H1 (cell line): ENCODE measurements at regions not wholly inside any gene's neighbourhood (a gene's known extent, or its start where the extent isn't known, plus 50 kb on each side); places are given as distances from the start of the nearest gene placed in this dataset.
A peak's percentile ranks its signal among the peaks of the same experiment; 100 is the strongest.

ENCODE experiments used
- CTCF ChIA-PET: fragments of 300-600 bp; sonication (Branson Sonifier 250); formaldehyde crosslinking; loops from one replicate; lab custom pipeline; 2021; ENCODE audit not compliant: partially characterized antibody; lab: Charles Lee
- POLR2A ChIA-PET: fragments of 300-600 bp; sonication (Branson Sonifier 250); formaldehyde crosslinking; loops from one replicate; lab custom pipeline; 2021; ENCODE audit warnings: inconsistent platforms; ENCODE audit not compliant: partially characterized antibody; lab: Charles Lee
- DNase-seq, 2 experiments: peaks; one replicate each; pipeline versions ENCODE4 v3.0.0 to v3.0.0-alpha.2; 2010 to 2022; ENCODE audit warnings: low spot score in 2 of 2, low read depth in 1 of 2, mixed read lengths in 1 of 2
- FAIRE-seq: peaks from 2 replicates; lab custom pipeline; 2011; peaks lifted over from hg19 to GRCh38; lab: Jason Lieb, UNC
- H2AFZ ChIP-seq: 2 replicates; pipeline ENCODE4 v1.8.1; 2012; ENCODE audit warnings: low read length, inconsistent platforms
- H2AK5ac ChIP-seq: 2 replicates; pipeline ENCODE4 v1.6.1; 2013; ENCODE audit warnings: low read depth, low read length
- H2BK120ac ChIP-seq: replicated peaks from 2 replicates; pipeline ENCODE3; 2013; ENCODE audit warnings: low read depth, low read length, inconsistent platforms
- H2BK12ac ChIP-seq: 2 replicates; pipeline ENCODE4 v1.6.1; 2013; ENCODE audit warnings: low read depth, low read length
- H2BK15ac ChIP-seq: 2 replicates; pipeline ENCODE4 v1.6.1; 2013; ENCODE audit warnings: low read length
- H2BK20ac ChIP-seq: 2 replicates; pipeline ENCODE4 v1.6.1; 2013; ENCODE audit warnings: low read length
- H2BK5ac ChIP-seq: 2 replicates; pipeline ENCODE4 v1.6.1; 2013; ENCODE audit warnings: low read depth, low read length
- H3K14ac ChIP-seq: 2 replicates; pipeline ENCODE4 v1.6.1; 2013; ENCODE audit warnings: inconsistent platforms; ENCODE audit not compliant: insufficient read length
- H3K18ac ChIP-seq: 2 replicates; pipeline ENCODE4 v1.6.1; 2013; ENCODE audit warnings: low read length; ENCODE audit errors: extremely low read depth
- H3K23ac ChIP-seq: 2 replicates; pipeline ENCODE4 v1.6.1; 2013; ENCODE audit warnings: inconsistent platforms; ENCODE audit not compliant: insufficient read length
- H3K23me2 ChIP-seq: 2 replicates; pipeline ENCODE4 v1.6.1; 2013; ENCODE audit warnings: low read depth, low read length
- H3K27ac ChIP-seq: 2 replicates; pipeline ENCODE4 v1.6.1; 2011; ENCODE audit warnings: low read depth, low read length, inconsistent platforms
- H3K27me3 ChIP-seq, 4 experiments: replicated peaks in 1 of 4; 1 replicate in 1 of 4; 2 replicates in 3 of 4; pipeline versions ENCODE4 v1.6.1 to v1.8.1; 2011 to 2013; ENCODE audit warnings: low read length in 3 of 4, mild to moderate bottlenecking in 3 of 4, inconsistent platforms in 2 of 4, mixed read lengths in 2 of 4, moderate library complexity in 1 of 4; ENCODE audit not compliant: control insufficient read depth in 3 of 4, insufficient read depth in 3 of 4; ENCODE audit errors: extremely low read depth in 1 of 4
- H3K36me3 ChIP-seq, 4 experiments: 2 replicates each; pipeline versions ENCODE4 v1.6.1 to v1.8.1; 2011 to 2013; ENCODE audit warnings: mild to moderate bottlenecking in 4 of 4, low read length in 3 of 4, moderate library complexity in 2 of 4, control low read depth in 1 of 4, inconsistent platforms in 1 of 4; ENCODE audit not compliant: insufficient read depth in 4 of 4, control insufficient read depth in 2 of 4
- H3K4ac ChIP-seq: replicated peaks from 2 replicates; pipeline ENCODE3; 2013; ENCODE audit warnings: low read length, low read depth, mixed read lengths, inconsistent platforms; ENCODE audit not compliant: insufficient read length
- H3K4me1 ChIP-seq, 4 experiments: replicated peaks in 1 of 4; 1 replicate in 1 of 4; 2 replicates in 3 of 4; pipeline versions ENCODE4 v1.6.1 to v1.8.1; 2011 to 2013; ENCODE audit warnings: low read length in 3 of 4, inconsistent platforms in 2 of 4, mixed read lengths in 1 of 4; ENCODE audit not compliant: insufficient read depth in 4 of 4, control insufficient read depth in 3 of 4
- H3K4me2 ChIP-seq, 2 experiments: 2 replicates each; pipeline versions ENCODE4 v1.6.1 to v1.8.1; 2011 to 2013; ENCODE audit warnings: low read depth in 2 of 2, low read length in 2 of 2, control low read depth in 1 of 2, inconsistent platforms in 1 of 2, mild to moderate bottlenecking in 1 of 2; ENCODE audit not compliant: insufficient read depth in 1 of 2
- H3K4me3 ChIP-seq, 4 experiments: fragments of 200-600, 300-600 bp in 1 of 4; sonication (generic), shearing (Covaris generic), sonication (Bioruptor Twin) in 1 of 4; 2 replicates each; pipeline versions ENCODE4 v1.5.1 to v1.8.1; 2011 to 2016; ENCODE audit warnings: low read length in 4 of 4, low read depth in 3 of 4, control low read depth in 2 of 4, inconsistent platforms in 2 of 4, mild to moderate bottlenecking in 2 of 4, mixed read lengths in 1 of 4, moderate library complexity in 1 of 4; ENCODE audit not compliant: insufficient read depth in 2 of 4; ENCODE audit errors: extremely low read depth in 1 of 4
- H3K56ac ChIP-seq: replicated peaks from 2 replicates; pipeline ENCODE3; 2013; ENCODE audit warnings: low read depth, mild to moderate bottlenecking, mixed read lengths, low read length, inconsistent platforms; ENCODE audit not compliant: insufficient read length
- H3K79me1 ChIP-seq: 2 replicates; pipeline ENCODE4 v1.6.1; 2013; ENCODE audit warnings: low read depth, low read length, control low read depth
- H3K79me2 ChIP-seq, 2 experiments: 2 replicates each; pipeline versions ENCODE4 v1.6.1 to v1.8.1; 2012 to 2013; ENCODE audit warnings: low read length in 2 of 2, mild to moderate bottlenecking in 2 of 2, inconsistent platforms in 1 of 2; ENCODE audit not compliant: insufficient read depth in 2 of 2, control insufficient read depth in 1 of 2
- H3K9ac ChIP-seq, 4 experiments: replicated peaks in 1 of 4; 1 replicate in 1 of 4; 2 replicates in 3 of 4; pipeline versions ENCODE4 v1.6.1 to v1.8.1; 2011 to 2013; ENCODE audit warnings: low read depth in 3 of 4, low read length in 3 of 4, control low read depth in 2 of 4, mild to moderate bottlenecking in 2 of 4, moderate library complexity in 2 of 4, inconsistent platforms in 1 of 4; ENCODE audit errors: extremely low read depth in 1 of 4
- H3K9me3 ChIP-seq, 2 experiments: 2 replicates each; pipeline versions ENCODE4 v1.6.1 to v1.8.1; 2012 to 2013; ENCODE audit warnings: mild to moderate bottlenecking in 2 of 2, moderate library complexity in 2 of 2, control low read depth in 1 of 2, inconsistent platforms in 1 of 2, low read depth in 1 of 2, low read length in 1 of 2, mixed read lengths in 1 of 2; ENCODE audit not compliant: insufficient read depth in 2 of 2
- H4K20me1 ChIP-seq, 2 experiments: replicated peaks in 1 of 2; 2 replicates each; pipeline versions ENCODE3 to v1.8.1; 2011 to 2013; ENCODE audit warnings: inconsistent platforms in 2 of 2, low read length in 2 of 2, mild to moderate bottlenecking in 1 of 2; ENCODE audit not compliant: insufficient read depth in 2 of 2, control insufficient read depth in 1 of 2
- H4K5ac ChIP-seq: 2 replicates; pipeline ENCODE4 v1.6.1; 2013; ENCODE audit warnings: low read length, low read depth, mixed read lengths, inconsistent platforms; ENCODE audit not compliant: insufficient read length
- H4K8ac ChIP-seq: 2 replicates; pipeline ENCODE4 v1.8.0; 2013; ENCODE audit warnings: mild to moderate bottlenecking, moderate library complexity, low read length, inconsistent platforms; ENCODE audit not compliant: insufficient read depth; ENCODE audit errors: extremely low read depth
- H4K91ac ChIP-seq: replicated peaks from 2 replicates; pipeline ENCODE3; 2013; ENCODE audit warnings: low read length, mixed read lengths, inconsistent platforms; ENCODE audit not compliant: insufficient read length
- BCL11A ChIP-seq, 2 experiments: IDR thresholded peaks; one replicate each; pipeline ENCODE4 v1.6.1; 2011; ENCODE audit warnings: low read depth in 2 of 2, low read length in 2 of 2, mild to moderate bottlenecking in 2 of 2
- BRCA1 ChIP-seq: IDR thresholded peaks from 2 replicates; pipeline ENCODE4 v1.6.1; 2012; ENCODE audit warnings: low read depth, low read length, improper control_type of control experiment
- CBX8 ChIP-seq: fragments of 300-800, 300-1000 bp; sonication (generic); IDR thresholded peaks from 2 replicates; pipeline ENCODE4 v1.7.1; 2016; ENCODE audit warnings: low read depth, low read length, borderline replicate concordance
- CTBP2 ChIP-seq: IDR thresholded peaks from 2 replicates; pipeline ENCODE4 v1.7.0; 2011; ENCODE audit warnings: borderline replicate concordance, mild to moderate bottlenecking, moderate library complexity, mixed read lengths, low read length; ENCODE audit not compliant: insufficient read depth, insufficient read length
- FOSL1 ChIP-seq: IDR thresholded peaks from 2 replicates; pipeline ENCODE4 v1.6.1; 2011; ENCODE audit warnings: mild to moderate bottlenecking, low read depth, low read length, moderate library complexity; ENCODE audit not compliant: insufficient read depth
- MAFK ChIP-seq: IDR thresholded peaks from 2 replicates; pipeline ENCODE4 v1.6.1; 2012; ENCODE audit warnings: low read depth, mild to moderate bottlenecking, improper control_type of control experiment, low read length
- RNF2 ChIP-seq: fragments of 200-900, 300-1000 bp; sonication (generic); IDR thresholded peaks from 2 replicates; pipeline ENCODE4 v1.7.1; 2016; ENCODE audit warnings: borderline replicate concordance, low read depth, mild to moderate bottlenecking, antibody characterized with exemption, low read length; ENCODE audit not compliant: poor library complexity, severe bottlenecking; ENCODE audit errors: missing control alignments
- WGBS, 2 experiments: shearing (Covaris generic) in 1 of 2; methylation state at CpG; one replicate each; pipeline versions ENCODE4 v1.1.6 to v1.1.7; 2013 to 2015; ENCODE audit warnings: low lambda C conversion rate in 2 of 2, mixed read lengths in 2 of 2, inconsistent platforms in 1 of 2, low coverage in 1 of 2, missing lambda C conversion rate in 1 of 2; ENCODE audit not compliant: insufficient replicate concordance in 2 of 2, insufficient coverage in 1 of 2, insufficient read length in 1 of 2; ENCODE audit errors: extremely low coverage in 1 of 2, missing lambda C conversion rate in 1 of 2; 5-methylcytosine and 5-hydroxymethylcytosine counted together

DNA sequence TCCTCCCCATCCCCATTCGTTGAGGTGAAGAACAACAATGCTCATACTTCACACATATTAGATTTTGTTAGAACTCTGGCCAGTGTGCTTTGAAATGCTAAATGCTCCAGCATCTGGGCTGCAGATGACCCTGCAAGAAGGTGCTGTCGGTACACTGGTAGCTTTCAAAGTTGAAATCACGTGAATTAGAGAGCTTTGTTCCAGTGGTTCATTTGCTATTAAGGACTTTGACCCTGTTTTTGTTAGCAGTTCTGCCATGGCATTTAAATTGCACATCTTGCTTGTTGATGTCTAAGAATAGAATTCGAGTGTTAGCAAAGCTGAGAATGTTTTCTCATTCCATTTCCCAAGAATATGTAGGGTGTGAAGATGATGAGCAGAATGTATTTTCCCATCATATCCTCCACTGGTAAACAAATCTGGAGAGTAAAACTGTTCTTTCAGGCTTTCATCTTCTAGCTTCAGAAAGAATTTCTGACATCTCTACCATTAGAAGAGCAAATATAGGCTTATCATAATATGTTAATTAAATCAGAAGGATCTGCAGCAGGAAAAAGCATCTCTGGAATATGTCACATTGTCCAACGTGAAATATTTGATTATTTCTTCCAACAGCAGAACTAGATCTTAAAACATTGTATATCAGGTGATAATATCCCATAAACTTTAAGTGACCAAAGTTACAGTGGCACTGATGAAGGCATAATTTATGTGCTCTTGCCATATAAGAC, 98.8 kb upstream of the PDE3A start:
- DNase-seq: no peak
- no peaks in the 10 kb centered on the region; a peak in 1 of 7 replicates for H3K27me3 ChIP-seq
- H3K23me2 ChIP-seq: no peaks in the 10 kb centered on the region; the same call in none of the 2 replicates
- no peak overlapping the region for H3K18ac ChIP-seq
- ChIA-PET POLR2A (no interaction called here), CTCF (no interaction called here)
- no peaks in the 10 kb centered on the region for H3K79me1 ChIP-seq
- H3K23ac ChIP-seq: no peak overlapping the region
- H3K36me3 ChIP-seq: no peaks in the 10 kb centered on the region
- no peak overlapping the region for H2BK12ac ChIP-seq
- H3K9me3 ChIP-seq: no peaks in the 10 kb centered on the region
- no peak overlapping the region for H3K27ac ChIP-seq
- H3K79me2 ChIP-seq: no peaks in the 10 kb centered on the region
- FAIRE-seq: no peak
- no peak overlapping the region for H3K56ac ChIP-seq
- H4K5ac ChIP-seq: no peak overlapping the region
- no peak overlapping the region for H3K14ac ChIP-seq
- H2BK120ac ChIP-seq: no peak overlapping the region
- no peak overlapping the region for H4K8ac ChIP-seq
- H3K4me2 ChIP-seq: no peak overlapping the region
- WGBS, 2 experiments: 83% methylated on average over 5 of the region's 5 CpGs; no CpG with 5 or more reads in 1 of the 2 experiments
- H3K9ac ChIP-seq: no peak overlapping the region
- no peak overlapping the region for H4K91ac ChIP-seq
- H3K4me1 ChIP-seq: peaks cover 3 to 10% (median 6%) of the 10 kb centered on the region in 4 experiments; a peak in 4 of 7 replicates
- no peaks in the 10 kb centered on the region for H4K20me1 ChIP-seq
- H2BK15ac ChIP-seq: no peak overlapping the region
- 0 out of 2 replicates have a peak overlapping the region, but pooled peaks have one; percentile 12 for H2AFZ ChIP-seq
- H2AK5ac ChIP-seq: no peak overlapping the region
- TF ChIP-seq BRCA1 (no peak), RNF2 (no peak), BCL11A (IDR thresholded peaks at IDR 0.05; ENCODE audit: low read depth in 2 of 2, low read length in 2 of 2) (no peak), CTBP2 (no peak), CBX8 (no peak), FOSL1 (no peak), MAFK (no peak)
- TF ChIP-seq, all 59 proteins: peak for 0
- no peak overlapping the region for H2BK5ac ChIP-seq
- H3K4me3 ChIP-seq: no peak overlapping the region
- no peak overlapping the region for H2BK20ac ChIP-seq
- no peak overlapping the region for H3K4ac ChIP-seq
